Stimulated activated naive CD4-positive, alpha-beta T cell (primary cell): ENCODE measurements at regions not wholly inside any gene's neighbourhood (a gene's known extent, or its start where the extent isn't known, plus 50 kb on each side); places are given as distances from the start of the nearest gene placed in this dataset.

Experiments
- DNase-seq, 6 experiments: peaks; one replicate each; lab custom pipeline; 2025; lab: John Stamatoyannopoulos, UW

- no peak for DNase-seq
Observed at GRCh38 chr6:154561750-154562149, 51.3 kb upstream of the CNKSR3 start.

DNA sequence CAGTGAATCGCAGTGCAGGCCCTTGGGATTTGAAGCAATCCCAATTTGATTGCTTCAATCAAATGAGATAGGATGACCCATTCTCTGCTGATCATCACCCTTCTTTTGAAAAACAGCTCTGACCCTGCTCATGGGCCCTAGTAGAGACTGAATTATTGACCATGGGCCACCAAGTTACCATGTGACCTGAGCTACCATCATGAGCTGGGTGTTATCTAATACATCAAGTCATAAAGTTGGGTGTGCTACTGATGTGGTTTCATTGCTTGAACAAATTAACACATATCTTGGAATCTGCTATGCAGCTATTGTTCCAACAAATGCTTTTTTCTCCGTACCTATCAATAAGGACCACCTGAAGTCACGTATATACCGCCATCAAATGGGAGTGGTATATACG is 54.8 kb upstream of the CNKSR3 start:
- no peak for DNase-seq

- DNase-seq = no peak
Observed at GRCh38 chr6:154566866-154567265, 56.4 kb upstream of the CNKSR3 start.

DNA sequence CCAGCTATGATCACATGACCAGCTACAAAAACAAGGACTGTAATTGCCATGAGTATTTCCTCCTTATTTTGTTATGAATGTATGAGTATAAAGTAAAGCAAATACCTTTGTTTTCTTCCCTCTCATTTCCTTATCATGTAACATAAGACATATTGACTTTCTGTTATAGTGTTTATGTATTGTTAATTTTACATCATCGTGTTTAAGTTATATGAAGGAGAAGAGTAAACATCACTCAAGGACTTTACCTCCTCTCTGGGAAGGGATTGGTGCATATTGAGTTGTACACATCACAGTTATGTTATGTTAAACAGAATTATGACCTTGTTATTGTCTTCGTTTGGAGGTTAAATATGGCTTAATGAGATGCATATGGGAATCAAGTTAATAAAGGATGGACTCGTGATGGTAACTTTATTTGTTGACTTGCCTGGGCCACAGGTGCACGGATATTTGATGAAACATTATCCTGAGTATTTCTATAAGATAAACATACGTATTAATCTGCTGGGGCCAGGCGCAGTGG is 57.3 kb upstream of the CNKSR3 start:
- DNase-seq = no peak

GRCh38 chr6:154569156-154569862 is 58.8 kb upstream of the CNKSR3 start:
- no peak for DNase-seq

GRCh38 chr6:154570505-154570904 is 60.0 kb upstream of the CNKSR3 start:
- DNase-seq = no peak

- no peak for DNase-seq
Observed at GRCh38 chr6:154572556-154572955, 62.1 kb upstream of the CNKSR3 start.

GRCh38 chr6:154578004-154578559 is 67.6 kb upstream of the CNKSR3 start:
- DNase-seq = no peak

DNA sequence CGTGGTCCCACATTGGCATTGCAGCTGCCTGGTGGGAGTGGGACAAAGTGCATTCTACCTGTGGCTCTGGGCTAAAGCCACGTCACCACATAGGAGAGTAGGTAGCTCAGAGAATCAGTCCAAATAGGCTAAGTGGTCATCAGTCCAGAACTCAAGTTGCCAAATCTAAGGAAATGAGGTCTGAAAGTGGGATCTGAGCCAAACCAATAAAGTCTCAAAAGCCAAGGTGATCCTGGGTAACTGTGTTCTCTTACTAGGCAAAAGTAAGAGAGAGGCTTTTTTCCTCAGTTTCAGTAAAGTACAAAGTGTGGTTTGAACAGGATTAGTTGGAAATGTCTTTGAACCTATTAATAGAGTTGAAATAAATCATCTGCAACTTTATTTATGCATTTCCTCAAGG is 68.6 kb upstream of the CNKSR3 start:
- no peak for DNase-seq

GRCh38 chr6:154579485-154579884 is 69.0 kb upstream of the CNKSR3 start:
- DNase-seq = no peak

- DNase-seq = no peak
Observed at GRCh38 chr6:154580397-154581135, 70.1 kb upstream of the CNKSR3 start.

DNA sequence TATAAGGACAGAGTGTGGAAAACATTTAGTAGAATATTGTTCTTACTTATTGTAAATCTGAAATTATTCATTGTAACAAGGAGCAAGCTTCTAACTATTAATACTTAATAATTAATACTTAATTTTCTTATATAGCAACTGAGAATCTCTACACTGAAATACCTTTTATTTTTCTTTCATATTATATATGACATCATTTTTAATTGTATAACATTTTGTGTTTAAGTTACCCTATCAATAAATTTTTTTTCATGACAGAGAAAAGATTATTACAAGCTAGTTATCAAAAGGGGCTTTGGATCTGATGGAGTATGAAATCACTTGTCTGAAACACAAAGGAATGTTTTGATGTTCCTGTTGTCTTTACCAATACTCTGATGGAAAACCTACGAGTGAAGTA is 72.2 kb upstream of the CNKSR3 start:
- no peak for DNase-seq

GRCh38 chr6:154583546-154584188 is 73.2 kb upstream of the CNKSR3 start:
- DNase-seq = no peak

GRCh38 chr6:154590756-154591155 is 80.3 kb upstream of the CNKSR3 start:
- DNase-seq = no peak

DNA sequence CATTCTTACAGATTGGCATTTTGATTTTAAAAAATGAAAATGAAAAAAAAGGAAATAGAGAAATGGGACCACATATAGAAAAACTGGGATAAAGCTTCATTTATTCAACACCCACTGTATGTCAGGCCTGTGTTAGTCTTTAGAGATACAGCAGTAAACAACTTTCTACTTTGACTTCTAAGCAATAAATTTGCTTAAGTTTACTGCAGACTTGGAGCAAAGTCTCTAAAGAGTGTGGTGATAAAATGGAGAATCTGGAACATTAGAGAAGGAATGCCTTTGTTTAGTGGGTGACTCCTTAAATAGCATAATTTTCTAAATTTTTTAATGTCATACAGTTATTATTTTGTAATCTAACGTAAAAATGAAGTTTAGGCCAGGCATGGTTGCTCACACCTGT is 80.7 kb upstream of the CNKSR3 start:
- DNase-seq = no peak

- no peak for DNase-seq
Observed at GRCh38 chr6:154592199-154592860, 81.8 kb upstream of the CNKSR3 start.

- DNase-seq = no peak
Observed at GRCh38 chr6:154593122-154593521, 82.6 kb upstream of the CNKSR3 start.

- no peak for DNase-seq
Observed at GRCh38 chr6:154594496-154595198, 84.2 kb upstream of the CNKSR3 start.

GRCh38 chr6:154595538-154595937 is 85.1 kb upstream of the CNKSR3 start:
- DNase-seq = no peak

DNA sequence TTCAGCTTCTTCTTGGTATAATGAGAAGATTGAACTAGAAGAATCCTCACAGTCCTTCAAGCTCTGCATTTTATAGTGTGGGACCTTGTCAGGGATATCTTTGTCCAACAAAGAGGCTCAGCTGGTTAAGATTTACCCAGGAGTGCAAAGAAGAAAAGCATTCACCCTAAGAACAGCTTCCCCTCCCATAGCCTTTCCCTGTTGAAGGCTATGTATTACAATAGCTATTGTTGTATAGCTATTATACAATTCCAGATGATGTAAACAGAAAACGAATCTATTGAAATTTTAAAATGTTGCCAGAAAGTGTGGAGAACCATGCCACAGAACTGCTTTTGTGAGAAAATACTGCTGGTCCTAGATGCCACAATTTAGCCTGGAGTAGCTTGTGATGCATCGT is 85.5 kb upstream of the CNKSR3 start:
- DNase-seq = no peak

- no peak for DNase-seq
Observed at GRCh38 chr6:154596701-154597100, 86.2 kb upstream of the CNKSR3 start.
